GM21717 (cell line): ENCODE measurements at regions not wholly inside any gene's neighbourhood (a gene's known extent, or its start where the extent isn't known, plus 50 kb on each side); places are given as distances from the start of the nearest gene placed in this dataset.
"Not testable (repeated sequence)": the region's sequence is repeated elsewhere in the genome, so short reads cannot be mapped to it uniquely, and the experiment has no call there.

Experiments
- ATAC-seq: cut with Tn5 transposase; IDR thresholded peaks from one replicate; pipeline ENCODE4 v1.9.1; 2021; ENCODE audit warnings: mild to moderate bottlenecking, moderate library complexity; ENCODE audit not compliant: unreplicated experiment

- no peak for ATAC-seq
These were observed 303.3 kb downstream of the ARRDC4 start for GRCh38 chr15:98263787-98264186.

GRCh38 chr15:98266295-98266694, 305.8 kb downstream of the ARRDC4 start:
- no peak for ATAC-seq

GRCh38 chr15:98268163-98268562, 307.7 kb downstream of the ARRDC4 start:
- ATAC-seq: no peak

- no peak for ATAC-seq
These were observed 312.1 kb downstream of the ARRDC4 start for GRCh38 chr15:98272625-98273024.

GRCh38 chr15:98276018-98276417, 315.5 kb downstream of the ARRDC4 start:
- no peak for ATAC-seq

- ATAC-seq: no peak
These were observed 317.1 kb downstream of the ARRDC4 start for GRCh38 chr15:98277602-98278001.

GRCh38 chr15:98280284-98280975, 319.9 kb downstream of the ARRDC4 start:
- no peak for ATAC-seq

GRCh38 chr15:98281130-98281529, 320.6 kb downstream of the ARRDC4 start:
- ATAC-seq: no peak

- ATAC-seq: no peak
These were observed 322.3 kb downstream of the ARRDC4 start for GRCh38 chr15:98282656-98283332.

GRCh38 chr15:98286200-98286599, 325.7 kb downstream of the ARRDC4 start:
- ATAC-seq: no peak

- ATAC-seq: no peak
These were observed 326.3 kb downstream of the ARRDC4 start for GRCh38 chr15:98286831-98287230.

- no peak for ATAC-seq
These were observed 327.6 kb downstream of the ARRDC4 start for GRCh38 chr15:98288091-98288590.

- no peak for ATAC-seq
These were observed 329.2 kb downstream of the ARRDC4 start for GRCh38 chr15:98289747-98290146.

GRCh38 chr15:98292442-98293240, 332.1 kb downstream of the ARRDC4 start:
- no peak for ATAC-seq

- ATAC-seq: no peak
These were observed 333.6 kb downstream of the ARRDC4 start for GRCh38 chr15:98294126-98294525.

- ATAC-seq: not testable (repeated sequence)
These were observed 334.7 kb downstream of the ARRDC4 start for GRCh38 chr15:98295101-98295759.

GRCh38 chr15:98296653-98297052, 336.1 kb downstream of the ARRDC4 start:
- no peak for ATAC-seq

GRCh38 chr15:98304371-98304770, 343.9 kb downstream of the ARRDC4 start:
- ATAC-seq: no peak

GRCh38 chr15:98308117-98308516, 340.2 kb upstream of the IGF1R start:
- ATAC-seq: no peak

- peak; percentile 84 for ATAC-seq
These were observed 336.7 kb upstream of the IGF1R start for GRCh38 chr15:98311566-98312188.

- no peak for ATAC-seq
These were observed 335.4 kb upstream of the IGF1R start for GRCh38 chr15:98312913-98313312.
